GM23338 (cell line): ENCODE measurements at regions not wholly inside any gene's neighbourhood (a gene's known extent, or its start where the extent isn't known, plus 50 kb on each side); places are given as distances from the start of the nearest gene placed in this dataset.

ENCODE experiments used
- ATAC-seq: fragments of 200-7000 bp; cut with Tn5 transposase; 3 replicates; pipeline ENCODE4 v1.9.1; 2020
- DNase-seq: peaks from one replicate; pipeline ENCODE4 v3.0.0-alpha.2; 2015; ENCODE audit warnings: low spot score
- H2AFZ ChIP-seq: fragments of 200-600 bp; sonication (generic); 2 replicates; pipeline ENCODE4 v1.8.0; 2016; ENCODE audit warnings: antibody characterized with exemption, mild to moderate bottlenecking, moderate library complexity
- H3F3A ChIP-seq: fragments of 200-600 bp; sonication (generic); replicated peaks from 2 replicates; pipeline ENCODE4 v1.8.0; 2017; ENCODE audit warnings: antibody characterized with exemption, mixed run types, low read depth
- H3K27ac ChIP-seq: fragments of 200-600 bp; sonication (generic); 2 replicates; pipeline ENCODE4 v1.6.1; 2016; ENCODE audit warnings: low read depth
- H3K27me3 ChIP-seq: fragments of 200-600 bp; sonication (generic); 2 replicates; pipeline ENCODE4 v1.8.0; 2016; ENCODE audit warnings: mild to moderate bottlenecking, mixed run types, moderate library complexity; ENCODE audit not compliant: insufficient read depth
- H3K36me3 ChIP-seq: fragments of 200-600 bp; sonication (generic); 2 replicates; pipeline ENCODE4 v1.8.0; 2016; ENCODE audit warnings: mild to moderate bottlenecking; ENCODE audit not compliant: insufficient read depth
- H3K4me1 ChIP-seq: fragments of 200-600 bp; sonication (generic); 2 replicates; pipeline ENCODE4 v1.8.0; 2016; ENCODE audit warnings: mild to moderate bottlenecking, moderate library complexity; ENCODE audit not compliant: insufficient read depth
- H3K4me2 ChIP-seq: fragments of 200-600 bp; sonication (generic); 2 replicates; pipeline ENCODE4 v1.7.1; 2017; ENCODE audit warnings: mixed run types
- H3K4me3 ChIP-seq: fragments of 200-600 bp; sonication (generic); 2 replicates; pipeline ENCODE4 v1.6.1; 2016; ENCODE audit warnings: mixed run types
- H3K79me2 ChIP-seq: fragments of 200-600 bp; sonication (generic); replicated peaks from 2 replicates; pipeline ENCODE4 v1.8.0; 2017; ENCODE audit warnings: mild to moderate bottlenecking; ENCODE audit not compliant: insufficient read depth
- H3K9me2 ChIP-seq: fragments of 200-600 bp; sonication (generic); 2 replicates; pipeline ENCODE4 v1.8.0; 2017; ENCODE audit not compliant: insufficient read depth
- H4K20me1 ChIP-seq: fragments of 200-600 bp; sonication (generic); replicated peaks from 2 replicates; pipeline ENCODE4 v1.8.0; 2017; ENCODE audit warnings: mild to moderate bottlenecking; ENCODE audit not compliant: insufficient read depth
- H3K27ac Mint-ChIP-seq: 2 replicates; pipeline ENCODE4 v1.8.0; 2020; ENCODE audit warnings: inconsistent platforms, mild to moderate bottlenecking, moderate library complexity, mixed read lengths
- H3K27me3 Mint-ChIP-seq: 3 replicates; pipeline ENCODE4 v1.8.0; 2022; ENCODE audit warnings: low read depth, mild to moderate bottlenecking, moderate library complexity, mixed read lengths, inconsistent platforms; ENCODE audit not compliant: insufficient read depth, poor library complexity
- H3K36me3 Mint-ChIP-seq: 3 replicates; pipeline ENCODE4 v1.8.0; 2021; ENCODE audit warnings: low read depth, mild to moderate bottlenecking, inconsistent platforms, moderate library complexity, mixed read lengths
- H3K4me1 Mint-ChIP-seq: 3 replicates; pipeline ENCODE4 v1.8.0; 2020; ENCODE audit warnings: mild to moderate bottlenecking, inconsistent platforms, mixed read lengths
- H3K4me3 Mint-ChIP-seq: 3 replicates; pipeline ENCODE4 v1.8.0; 2021; ENCODE audit warnings: moderate library complexity, mild to moderate bottlenecking, inconsistent platforms, mixed read lengths
- H3K9me3 Mint-ChIP-seq: 3 replicates; pipeline ENCODE4 v1.8.0; 2020; ENCODE audit warnings: moderate library complexity, mild to moderate bottlenecking, inconsistent platforms, mixed read lengths
- CREB1 ChIP-seq: fragments of 250-450 bp; sonication (Bioruptor Pico); IDR thresholded peaks from 2 replicates; pipeline ENCODE4 v1.5.0; 2020; ENCODE audit warnings: low read depth, mild to moderate bottlenecking, moderate library complexity
- CTCF ChIP-seq, 2 experiments: fragments of 200-600 bp in 1 of 2; sonication (generic) in 1 of 2; conservative IDR thresholded peaks; 2 replicates each; pipeline versions ENCODE4 v1.5.1 to v1.6.1; 2016 to 2017; ENCODE audit warnings: antibody characterized with exemption in 2 of 2, low read depth in 2 of 2, mild to moderate bottlenecking in 2 of 2, moderate library complexity in 1 of 2
- EZH2 ChIP-seq: fragments of 200-600 bp; sonication (generic); IDR thresholded peaks from one replicate; pipeline ENCODE4 v1.8.0; 2017; ENCODE audit warnings: antibody characterized with exemption, mild to moderate bottlenecking, low read depth; ENCODE audit not compliant: unreplicated experiment
- EZH2phosphoT487 ChIP-seq: fragments of 200-600 bp; sonication (generic); IDR thresholded peaks from one replicate; pipeline ENCODE4 v1.8.1; 2018; ENCODE audit warnings: antibody characterized with exemption; ENCODE audit not compliant: unreplicated experiment
- JUNB ChIP-seq: IDR thresholded peaks from one replicate; pipeline ENCODE4 v1.6.1; 2016; ENCODE audit warnings: antibody characterized with exemption; ENCODE audit not compliant: unreplicated experiment
- NANOG ChIP-seq: IDR thresholded peaks from 2 replicates; pipeline ENCODE4 v1.6.1; 2016; ENCODE audit warnings: antibody characterized with exemption, borderline replicate concordance
- POLR2AphosphoS5 ChIP-seq: IDR thresholded peaks from 2 replicates; pipeline ENCODE4 v1.6.1; 2016; ENCODE audit warnings: antibody characterized with exemption, low read depth
- STAT1 ChIP-seq: IDR thresholded peaks from one replicate; pipeline ENCODE4 v1.6.1; 2016; ENCODE audit warnings: antibody characterized with exemption; ENCODE audit not compliant: unreplicated experiment
- ZNF114 ChIP-seq: fragments of 250-450 bp; sonication (Bioruptor Pico); IDR thresholded peaks from 2 replicates; pipeline ENCODE4 v1.5.0; 2020; ENCODE audit warnings: mild to moderate bottlenecking, moderate library complexity
- ZNF331 ChIP-seq: fragments of 250-450 bp; sonication (Bioruptor Pico); IDR thresholded peaks from 2 replicates; pipeline ENCODE4 v1.5.0; 2020; ENCODE audit warnings: low read depth, mild to moderate bottlenecking, moderate library complexity
- ZNF462 ChIP-seq: fragments of 250-450 bp; sonication (Bioruptor Pico); IDR thresholded peaks from 2 replicates; pipeline ENCODE4 v1.5.0; 2020; ENCODE audit warnings: mild to moderate bottlenecking, moderate library complexity
- TF ChIP-seq, protein P1 (sequence below): IDR thresholded peaks from one replicate; pipeline ENCODE4 v1.6.1; 2018; ENCODE audit warnings: antibody characterized with exemption; ENCODE audit not compliant: unreplicated experiment
- TF ChIP-seq, protein P2 (sequence below): IDR thresholded peaks from 2 replicates; pipeline ENCODE4 v1.6.1; 2016; ENCODE audit warnings: antibody characterized with exemption

GRCh38 chr5:67720162-67720772, 495.3 kb upstream of the PIK3R1 start (continued):
- TF ChIP-seq, protein P1, sequence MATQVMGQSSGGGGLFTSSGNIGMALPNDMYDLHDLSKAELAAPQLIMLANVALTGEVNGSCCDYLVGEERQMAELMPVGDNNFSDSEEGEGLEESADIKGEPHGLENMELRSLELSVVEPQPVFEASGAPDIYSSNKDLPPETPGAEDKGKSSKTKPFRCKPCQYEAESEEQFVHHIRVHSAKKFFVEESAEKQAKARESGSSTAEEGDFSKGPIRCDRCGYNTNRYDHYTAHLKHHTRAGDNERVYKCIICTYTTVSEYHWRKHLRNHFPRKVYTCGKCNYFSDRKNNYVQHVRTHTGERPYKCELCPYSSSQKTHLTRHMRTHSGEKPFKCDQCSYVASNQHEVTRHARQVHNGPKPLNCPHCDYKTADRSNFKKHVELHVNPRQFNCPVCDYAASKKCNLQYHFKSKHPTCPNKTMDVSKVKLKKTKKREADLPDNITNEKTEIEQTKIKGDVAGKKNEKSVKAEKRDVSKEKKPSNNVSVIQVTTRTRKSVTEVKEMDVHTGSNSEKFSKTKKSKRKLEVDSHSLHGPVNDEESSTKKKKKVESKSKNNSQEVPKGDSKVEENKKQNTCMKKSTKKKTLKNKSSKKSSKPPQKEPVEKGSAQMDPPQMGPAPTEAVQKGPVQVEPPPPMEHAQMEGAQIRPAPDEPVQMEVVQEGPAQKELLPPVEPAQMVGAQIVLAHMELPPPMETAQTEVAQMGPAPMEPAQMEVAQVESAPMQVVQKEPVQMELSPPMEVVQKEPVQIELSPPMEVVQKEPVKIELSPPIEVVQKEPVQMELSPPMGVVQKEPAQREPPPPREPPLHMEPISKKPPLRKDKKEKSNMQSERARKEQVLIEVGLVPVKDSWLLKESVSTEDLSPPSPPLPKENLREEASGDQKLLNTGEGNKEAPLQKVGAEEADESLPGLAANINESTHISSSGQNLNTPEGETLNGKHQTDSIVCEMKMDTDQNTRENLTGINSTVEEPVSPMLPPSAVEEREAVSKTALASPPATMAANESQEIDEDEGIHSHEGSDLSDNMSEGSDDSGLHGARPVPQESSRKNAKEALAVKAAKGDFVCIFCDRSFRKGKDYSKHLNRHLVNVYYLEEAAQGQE, result no peak

GRCh38 chr5:67702008-67702407, 505.4 kb upstream of the CD180 start:
- Histone ChIP-seq H4K20me1 (no peaks in the 10 kb centered on the region), H3F3A (no peaks in the 10 kb centered on the region), H3K27me3 (no peaks in the 10 kb centered on the region), H3K4me2 (no peak overlapping the region), H3K9me2 (0 out of 2 replicates have a peak, but pooled peaks cover 6% of the 10 kb centered on the region), H3K4me3 (no peak overlapping the region), H3K79me2 (no peaks in the 10 kb centered on the region), H3K27ac (no peak overlapping the region), H2AFZ (no peak overlapping the region), H3K4me1 (no peaks in the 10 kb centered on the region), H3K36me3 (peaks cover 7% of the 10 kb centered on the region; the same call in 1 of the 2 replicates)
- ATAC-seq (no peak), DNase-seq (no peak)
- Mint-ChIP-seq H3K4me1 (no peaks in the 10 kb centered on the region), H3K27me3 (no peaks in the 10 kb centered on the region), H3K9me3 (peaks cover 47% of the 10 kb centered on the region), H3K27ac (no peak overlapping the region), H3K4me3 (no peak overlapping the region), H3K36me3 (peaks cover 30% of the 10 kb centered on the region)
- no peak for TF ChIP-seq EZH2phosphoT487
- TF ChIP-seq STAT1, result no peak
- no peak for TF ChIP-seq POLR2AphosphoS5
- TF ChIP-seq, protein P2, sequence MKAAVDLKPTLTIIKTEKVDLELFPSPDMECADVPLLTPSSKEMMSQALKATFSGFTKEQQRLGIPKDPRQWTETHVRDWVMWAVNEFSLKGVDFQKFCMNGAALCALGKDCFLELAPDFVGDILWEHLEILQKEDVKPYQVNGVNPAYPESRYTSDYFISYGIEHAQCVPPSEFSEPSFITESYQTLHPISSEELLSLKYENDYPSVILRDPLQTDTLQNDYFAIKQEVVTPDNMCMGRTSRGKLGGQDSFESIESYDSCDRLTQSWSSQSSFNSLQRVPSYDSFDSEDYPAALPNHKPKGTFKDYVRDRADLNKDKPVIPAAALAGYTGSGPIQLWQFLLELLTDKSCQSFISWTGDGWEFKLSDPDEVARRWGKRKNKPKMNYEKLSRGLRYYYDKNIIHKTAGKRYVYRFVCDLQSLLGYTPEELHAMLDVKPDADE, result no peak
- no peak for TF ChIP-seq ZNF331
- no peak for TF ChIP-seq EZH2
- TF ChIP-seq ZNF114, result no peak
- no peak for TF ChIP-seq NANOG
- no peak for TF ChIP-seq JUNB
- TF ChIP-seq CTCF (conservative IDR thresholded peaks at IDR 0.05; ENCODE audit: low read depth in 2 of 2), result no peak
- TF ChIP-seq ZNF462, result no peak
- no peak for TF ChIP-seq CREB1 (CRISPR knock-in tag)
